OCI-LY3 (cell line): ENCODE measurements at regions not wholly inside any gene's neighbourhood (a gene's known extent, or its start where the extent isn't known, plus 50 kb on each side); places are given as distances from the start of the nearest gene placed in this dataset.

ENCODE experiments used
- CTCF ChIP-seq: fragments of 200-600, 300-600 bp; sonication (generic); IDR thresholded peaks from 2 replicates; pipeline ENCODE4 v1.5.1; 2014; ENCODE audit warnings: antibody characterized with exemption, low read length, low read depth
- EZH2phosphoT487 ChIP-seq: fragments of 200-600 bp; shearing (Covaris generic); IDR thresholded peaks from 2 replicates; pipeline ENCODE4 v1.6.1; 2018; ENCODE audit warnings: antibody characterized with exemption, mixed run types, low read depth

- TF ChIP-seq CTCF (no peak), EZH2phosphoT487 (no peak)
Observed at GRCh38 chr2:138221358-138221757, 257.1 kb downstream of the HNMT start.
